ENCODE measurements at regions not wholly inside any gene's neighbourhood (a gene's known extent, or its start where the extent isn't known, plus 50 kb on each side); places are given as distances from the start of the nearest gene placed in this dataset.

DNA sequence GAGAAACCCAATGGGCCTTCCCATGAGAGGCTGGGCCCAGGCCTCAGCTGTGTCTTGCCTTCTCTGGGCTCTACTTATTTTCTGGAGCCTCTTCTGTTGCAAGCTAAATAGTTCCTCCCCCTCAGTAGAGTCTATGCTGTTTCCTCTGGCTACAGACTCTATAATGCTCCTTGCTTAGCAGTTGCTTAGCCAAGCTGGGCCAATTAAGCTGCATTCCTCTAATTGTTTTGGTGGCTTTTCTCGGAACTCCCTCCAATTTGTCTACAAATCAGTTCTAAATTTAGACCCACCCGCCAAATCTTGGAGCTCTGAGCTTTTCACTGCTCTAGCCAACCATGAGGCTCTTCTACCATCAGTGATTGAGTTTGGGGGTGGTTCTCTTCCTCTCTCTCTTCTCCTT, 302.7 kb upstream of the ASIC2 start:
- ATAC-seq: no peak
- in situ Hi-C loops (cut with HindIII; ENCODE audit: extremely low pct_ligation_motif_present, low pct_unique_long_range_greater_than_20kb) (no loop called here), intact Hi-C loops (cut with micrococcal nuclease; ENCODE audit: unreplicated experiment) (no loop called here)
- no peaks in the 10 kb centered on the region for H3K36me3 ChIP-seq (replicated peaks in 1 of 2; ENCODE audit: control insufficient read depth in 1 of 2, insufficient read depth in 2 of 2, low read length in 2 of 2)
- ChIA-PET POLR2A (no interaction called here), CTCF (ENCODE audit: low intra/inter-chr PET ratio, low total read pairs) (no interaction called here)
- no peak overlapping the region for H2AFZ ChIP-seq (ENCODE audit: low read length)
- H3K27ac ChIP-seq (ENCODE audit: extremely low read length, insufficient read depth, low read length): no peak overlapping the region
- no peak overlapping the region for H3K4me3 ChIP-seq (replicated peaks in 1 of 3; ENCODE audit: insufficient read depth in 1 of 3, low read depth in 2 of 3, low read length in 3 of 3)
- WGBS (ENCODE audit: low lambda C conversion rate): 5% methylated on average over 2 of the region's 2 CpGs
- DNase-seq (ENCODE audit: low spot score): no peak
- no peaks in the 10 kb centered on the region for H3K9me3 ChIP-seq (ENCODE audit: low read length)
- FAIRE-seq: no peak
- H3K4me1 ChIP-seq (ENCODE audit: insufficient read depth, low read length): no peaks in the 10 kb centered on the region
- TF ChIP-seq KLF11 (CRISPR knock-in tag; IDR thresholded peaks at IDR 0.05): no peak
- no peak for TF ChIP-seq NFATC3 (CRISPR knock-in tag; IDR thresholded peaks at IDR 0.05)
- no peak for TF ChIP-seq ZNF543 (CRISPR knock-in tag; IDR thresholded peaks at IDR 0.05)
- no peak for TF ChIP-seq PRMT3 (CRISPR knock-in tag; IDR thresholded peaks at IDR 0.05; ENCODE audit: borderline replicate concordance, low read depth)
- no peak for TF ChIP-seq ATF7-NPFF (CRISPR knock-in tag; IDR thresholded peaks at IDR 0.05; ENCODE audit: low read depth)
- no peak for TF ChIP-seq MLLT10 (CRISPR knock-in tag; IDR thresholded peaks at IDR 0.05)
- no peak for TF ChIP-seq SP4 (CRISPR knock-in tag; IDR thresholded peaks at IDR 0.05)
- TF ChIP-seq, protein P1, sequence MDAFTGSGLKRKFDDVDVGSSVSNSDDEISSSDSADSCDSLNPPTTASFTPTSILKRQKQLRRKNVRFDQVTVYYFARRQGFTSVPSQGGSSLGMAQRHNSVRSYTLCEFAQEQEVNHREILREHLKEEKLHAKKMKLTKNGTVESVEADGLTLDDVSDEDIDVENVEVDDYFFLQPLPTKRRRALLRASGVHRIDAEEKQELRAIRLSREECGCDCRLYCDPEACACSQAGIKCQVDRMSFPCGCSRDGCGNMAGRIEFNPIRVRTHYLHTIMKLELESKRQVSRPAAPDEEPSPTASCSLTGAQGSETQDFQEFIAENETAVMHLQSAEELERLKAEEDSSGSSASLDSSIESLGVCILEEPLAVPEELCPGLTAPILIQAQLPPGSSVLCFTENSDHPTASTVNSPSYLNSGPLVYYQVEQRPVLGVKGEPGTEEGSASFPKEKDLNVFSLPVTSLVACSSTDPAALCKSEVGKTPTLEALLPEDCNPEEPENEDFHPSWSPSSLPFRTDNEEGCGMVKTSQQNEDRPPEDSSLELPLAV (CRISPR knock-in tag; conservative IDR thresholded peaks at IDR 0.05; ENCODE audit: low read depth): no peak
- no peak for TF ChIP-seq ZNF292 (CRISPR knock-in tag; IDR thresholded peaks at IDR 0.05; ENCODE audit: borderline replicate concordance, low read depth)
- no peak for TF ChIP-seq ZNF615 (CRISPR knock-in tag; IDR thresholded peaks at IDR 0.05; ENCODE audit: borderline replicate concordance)
- no peak for TF ChIP-seq U2AF2 (IDR thresholded peaks at IDR 0.05; ENCODE audit: low read depth, low read length)
- TF ChIP-seq ZNF878 (CRISPR knock-in tag; IDR thresholded peaks at IDR 0.05): no peak
- TF ChIP-seq ZNF256 (CRISPR knock-in tag; conservative IDR thresholded peaks at IDR 0.05): no peak
- no peak overlapping the region for H3K9ac ChIP-seq (ENCODE audit: insufficient read depth, low read depth, low read length)
- no peaks in the 10 kb centered on the region for H3K79me2 ChIP-seq (ENCODE audit: insufficient read depth, low read length)
- H4K20me1 ChIP-seq (ENCODE audit: insufficient read depth, low read length): no peaks in the 10 kb centered on the region
- H3K4me2 ChIP-seq (ENCODE audit: low read depth, low read length): no peak overlapping the region
- BruUV-seq (replicated peaks): no TSS peak
- H3K27me3 ChIP-seq (ENCODE audit: control insufficient read depth in 1 of 2, insufficient read depth in 2 of 2, low read length in 2 of 2): no peaks in the 10 kb centered on the region; a peak in 1 of 5 replicates

Data from HepG2 (cell line).